ENCODE measurements at regions not wholly inside any gene's neighbourhood (a gene's known extent, or its start where the extent isn't known, plus 50 kb on each side); places are given as distances from the start of the nearest gene placed in this dataset.

- no peak for TF ChIP-seq CTCF (CRISPR knock-in tag; IDR thresholded peaks at IDR 0.05)
- TF ChIP-seq SMC3 (IDR thresholded peaks at IDR 0.05; ENCODE audit: low read length), result no peak
- no peak for TF ChIP-seq ZNF18 (CRISPR knock-in tag; IDR thresholded peaks at IDR 0.05; ENCODE audit: insufficient replicate concordance)
- TF ChIP-seq RFX5 (IDR thresholded peaks at IDR 0.05; ENCODE audit: low read depth, low read length), result no peak
- no peak for TF ChIP-seq NFYB (CRISPR knock-in tag; IDR thresholded peaks at IDR 0.05)
- TF ChIP-seq POLR2AphosphoS5 (IDR thresholded peaks at IDR 0.05; ENCODE audit: low read depth, low read length), result no peak
- TF ChIP-seq SMAD1 (CRISPR knock-in tag; IDR thresholded peaks at IDR 0.05; ENCODE audit: borderline replicate concordance, low read depth), result no peak
- no peak for TF ChIP-seq ZNF10 (CRISPR knock-in tag; IDR thresholded peaks at IDR 0.05; ENCODE audit: borderline replicate concordance, low read depth)
- no peak for TF ChIP-seq SRSF1 (optimal IDR thresholded peaks at IDR 0.05; ENCODE audit: low read depth, low read length)
- no peak for TF ChIP-seq ZNF713 (CRISPR knock-in tag; IDR thresholded peaks at IDR 0.05)
- TF ChIP-seq PRMT3 (CRISPR knock-in tag; IDR thresholded peaks at IDR 0.05; ENCODE audit: borderline replicate concordance, low read depth), result no peak
- TF ChIP-seq ZFP90 (CRISPR knock-in tag; IDR thresholded peaks at IDR 0.05; ENCODE audit: borderline replicate concordance), result no peak
- no peak for TF ChIP-seq ARHGAP35 (CRISPR knock-in tag; IDR thresholded peaks at IDR 0.05; ENCODE audit: borderline replicate concordance)
Measured at GRCh38 chr10:89985446-89985845, 284.1 kb downstream of the KIF20B start.

Measured in HepG2 (cell line).